HG03342 (cell line): ENCODE measurements at regions not wholly inside any gene's neighbourhood (a gene's known extent, or its start where the extent isn't known, plus 50 kb on each side); places are given as distances from the start of the nearest gene placed in this dataset.

Source experiments
- ATAC-seq: cut with Tn5 transposase; IDR thresholded peaks from one replicate; pipeline ENCODE4 v1.9.1; 2021; ENCODE audit warnings: mild to moderate bottlenecking, moderate library complexity; ENCODE audit not compliant: unreplicated experiment

DNA sequence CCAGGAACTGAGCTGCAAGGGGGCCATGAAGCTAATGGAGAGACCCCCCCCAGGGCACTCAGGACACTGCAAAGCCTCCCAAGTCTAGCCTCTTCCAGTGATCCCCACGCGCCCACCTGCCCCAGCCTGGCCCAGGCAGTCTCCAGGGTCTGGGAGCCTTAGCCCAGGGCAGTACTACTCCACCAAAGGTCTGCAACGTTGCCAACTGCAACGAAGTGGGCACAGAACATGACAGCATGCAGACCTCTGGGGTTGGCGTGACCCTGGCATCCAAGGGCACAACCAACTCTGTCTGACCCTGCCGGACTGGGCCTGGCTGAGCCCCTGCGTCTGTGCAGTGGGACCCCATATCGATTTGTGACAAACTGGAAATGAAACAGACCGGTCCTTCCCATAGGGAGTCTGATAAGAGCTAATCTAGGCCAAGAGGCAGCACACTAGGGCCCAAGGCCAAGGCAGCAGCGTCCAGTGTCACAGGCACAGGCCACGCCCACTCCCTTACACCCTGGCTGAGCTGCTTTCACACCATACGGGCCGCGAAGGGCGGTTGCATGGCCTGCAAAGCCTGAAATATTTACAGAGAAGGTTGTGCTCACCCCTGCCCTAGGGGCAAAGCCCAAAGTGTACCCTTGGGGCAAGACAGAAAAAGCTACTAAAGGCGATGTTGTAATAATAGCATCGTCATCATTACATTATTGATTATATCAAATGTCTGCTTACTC lies 76.7 kb downstream of the NCOR2 start:
- ATAC-seq, result no peak

DNA sequence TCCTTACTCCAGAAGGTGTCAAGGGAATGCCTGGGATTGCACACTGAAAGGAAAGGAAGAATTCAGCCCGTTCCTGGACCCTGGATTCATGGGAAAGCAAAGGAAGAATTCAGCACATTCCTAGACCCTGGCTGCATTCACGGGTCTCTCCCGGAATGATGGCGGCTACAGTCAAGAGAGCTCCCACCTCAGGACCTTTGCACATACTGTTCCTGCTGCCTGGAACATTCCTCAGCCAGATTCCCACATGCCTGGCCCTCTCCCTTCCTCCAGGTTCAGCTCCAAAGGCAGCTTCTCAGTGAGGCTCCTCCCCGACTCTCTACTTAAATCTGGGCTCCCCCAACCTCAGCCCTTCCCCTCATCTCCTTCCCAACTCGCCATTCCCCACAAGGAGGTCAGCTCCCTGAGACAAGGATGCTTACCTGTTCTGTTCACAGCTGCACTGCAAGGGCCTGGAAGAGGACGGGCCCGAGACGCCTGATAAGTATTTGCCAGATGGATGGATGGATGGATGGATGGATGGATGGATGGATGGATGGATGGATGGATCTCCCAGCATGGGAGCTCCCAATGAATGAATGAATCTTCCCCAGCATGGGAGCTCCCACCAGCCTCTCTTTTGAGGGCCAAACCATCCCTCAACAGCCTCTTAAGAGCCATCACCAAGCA lies 77.4 kb downstream of the NCOR2 start:
- ATAC-seq, result no peak

DNA sequence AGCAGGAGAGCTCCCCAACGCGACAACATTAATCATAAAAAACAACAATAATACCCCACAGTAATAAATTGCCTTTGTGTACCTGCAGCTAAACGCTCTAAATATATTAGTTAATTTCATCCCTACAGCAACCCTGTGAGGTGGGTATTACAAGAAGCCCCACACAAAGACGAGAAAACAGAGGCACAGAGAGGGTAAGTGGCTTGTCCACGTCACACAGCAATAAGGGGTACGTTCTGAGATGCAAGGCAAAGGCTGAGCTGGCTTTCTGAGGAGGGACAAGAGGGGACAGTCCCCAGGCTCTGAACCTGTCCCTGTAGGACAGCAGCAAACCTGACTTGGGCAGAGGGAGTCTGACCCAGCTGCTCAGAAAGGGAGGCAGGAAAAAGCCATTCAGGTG lies 78.2 kb downstream of the NCOR2 start:
- ATAC-seq, result no peak

DNA sequence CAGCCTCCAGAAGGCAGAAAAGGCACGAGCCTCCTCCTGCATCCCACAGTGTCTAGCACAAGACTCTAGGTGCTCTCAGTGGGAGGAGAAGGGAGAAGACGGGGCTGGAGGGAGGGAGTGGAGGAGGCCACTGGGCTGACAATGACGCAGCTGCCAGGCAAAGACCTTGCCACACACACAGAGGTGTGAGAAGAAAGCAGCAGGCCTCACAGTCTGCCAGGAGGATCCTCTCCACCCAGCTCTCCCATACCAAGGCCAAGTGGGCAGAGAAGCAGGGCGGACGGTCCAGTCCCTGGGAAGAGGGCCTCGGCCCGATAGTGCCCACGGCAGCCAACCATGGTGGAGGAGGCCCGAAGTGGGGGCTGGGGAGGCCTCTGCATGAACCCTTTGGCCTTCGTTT lies 78.9 kb downstream of the NCOR2 start:
- no peak for ATAC-seq

DNA sequence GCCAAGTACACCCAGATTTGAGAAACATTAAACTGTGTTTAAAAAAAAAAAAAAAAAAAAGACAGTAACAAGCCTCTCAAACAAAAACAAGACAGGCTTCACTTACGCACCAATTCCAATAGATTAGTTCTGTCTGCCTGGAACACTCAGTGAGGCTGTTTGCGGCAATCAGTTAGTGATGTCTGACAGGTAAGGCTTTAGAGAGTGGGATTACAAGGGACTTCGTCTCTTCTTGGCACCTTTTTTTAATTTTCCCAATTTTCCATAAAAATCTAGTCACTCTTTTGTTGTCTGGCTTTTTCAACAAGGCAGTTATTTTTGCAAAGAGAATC lies 79.6 kb downstream of the NCOR2 start:
- ATAC-seq, result no peak

DNA sequence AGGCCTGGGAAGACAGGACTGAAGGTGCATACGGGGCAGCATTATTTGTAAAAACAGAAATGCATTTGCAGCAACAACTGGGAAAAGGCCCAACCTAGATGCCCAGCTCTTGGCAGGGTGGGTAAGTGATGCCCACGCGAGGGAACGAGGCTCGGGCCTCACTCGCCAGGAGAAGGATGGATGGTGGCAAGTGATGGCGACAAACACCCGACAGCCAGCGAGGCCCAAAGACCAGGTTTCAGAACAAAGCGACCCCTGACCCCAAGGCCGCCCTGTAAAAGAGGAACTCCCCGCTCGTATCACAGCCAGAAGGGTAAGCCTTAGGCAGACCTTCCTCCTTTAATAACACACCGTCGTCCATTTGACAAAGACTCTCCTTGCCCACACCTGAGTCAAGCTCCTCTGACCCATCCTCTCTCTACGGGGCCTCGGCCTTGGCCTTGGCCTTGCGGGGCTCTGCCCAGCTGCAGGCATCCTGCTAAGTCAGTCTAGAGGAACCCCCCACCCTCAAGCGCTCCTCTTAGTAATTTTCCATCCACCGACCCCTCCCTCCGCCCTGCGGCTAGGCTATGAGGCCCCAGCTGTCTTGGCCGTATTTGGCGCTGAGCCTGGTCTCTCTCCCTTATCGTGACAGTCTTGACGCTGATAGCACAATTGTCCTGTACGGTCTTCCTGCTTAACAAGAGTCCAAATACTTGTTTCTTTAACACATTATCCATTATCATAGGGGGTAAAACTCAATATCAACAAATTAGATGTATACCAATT lies 80.2 kb downstream of the NCOR2 start:
- ATAC-seq, result no peak

DNA sequence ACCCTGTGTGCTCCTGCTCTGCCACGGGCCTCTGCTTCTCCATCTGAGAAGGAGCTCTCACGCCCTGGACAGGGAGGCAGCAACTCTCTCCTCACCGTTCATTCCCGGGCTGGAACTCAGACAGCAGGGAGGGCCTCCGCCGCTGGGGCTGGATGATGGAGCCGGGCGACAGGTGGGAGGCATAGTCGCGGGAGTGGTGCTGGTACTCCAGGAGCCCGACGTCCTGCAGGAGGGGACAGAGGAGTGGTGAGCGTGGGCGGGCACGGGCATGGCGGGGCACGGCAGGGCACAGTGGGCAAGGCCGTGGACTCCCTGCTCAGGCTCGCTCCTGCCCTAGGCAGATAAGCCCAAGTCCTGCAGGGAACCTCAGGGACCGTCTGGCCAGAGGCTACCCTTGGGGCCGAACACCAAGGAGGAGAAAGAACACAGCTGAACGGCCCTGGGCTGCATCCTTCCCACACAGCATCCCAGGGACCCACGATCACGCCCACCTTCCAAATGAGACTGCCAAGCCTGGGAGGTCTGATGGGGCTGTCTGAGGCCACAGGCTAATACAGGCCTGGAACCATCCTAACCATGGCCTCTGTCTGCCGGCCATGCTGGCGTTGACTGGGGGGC lies 81.0 kb downstream of the NCOR2 start:
- no peak for ATAC-seq

DNA sequence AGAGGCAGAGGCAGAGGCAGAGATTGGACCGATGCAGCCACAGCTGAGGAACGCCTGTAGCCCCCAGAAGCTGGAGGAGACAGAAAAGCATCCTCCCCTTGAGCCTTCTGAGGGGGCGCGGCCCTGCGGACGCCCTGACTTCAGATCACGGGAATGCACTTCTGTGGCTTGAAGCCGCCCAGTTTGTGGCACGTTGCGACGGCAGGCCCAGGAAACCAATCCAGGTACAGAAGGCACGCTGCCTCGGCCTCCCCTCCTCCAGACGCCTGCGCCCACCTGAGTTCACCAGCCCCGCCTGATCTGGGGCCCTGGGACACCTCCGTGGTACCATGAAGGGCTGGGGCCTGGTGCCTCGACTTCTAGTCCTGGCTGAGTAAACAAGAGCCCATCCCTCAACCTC lies 82.0 kb downstream of the NCOR2 start:
- ATAC-seq, result no peak

DNA sequence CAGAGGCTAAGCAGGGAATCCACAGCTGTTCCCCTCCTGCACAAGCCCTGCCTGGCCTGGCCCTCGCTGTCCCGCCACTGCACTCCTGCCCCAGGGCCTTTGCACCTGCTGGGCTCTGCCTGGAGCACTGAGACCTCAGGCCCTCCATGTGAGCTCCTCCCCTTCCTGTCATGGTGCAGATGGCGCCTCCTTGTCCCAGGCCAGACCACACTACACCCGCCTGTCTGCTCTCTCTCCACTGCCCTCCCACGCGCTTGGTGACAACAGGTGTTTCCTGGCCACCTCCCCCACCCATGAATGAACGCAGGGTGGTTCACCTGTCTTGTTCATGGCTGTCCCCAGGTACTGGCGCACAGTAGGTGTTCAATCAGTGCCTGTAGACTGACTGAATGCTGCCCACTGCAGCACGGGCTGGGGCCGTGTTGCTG lies 82.9 kb downstream of the NCOR2 start:
- ATAC-seq, result no peak

DNA sequence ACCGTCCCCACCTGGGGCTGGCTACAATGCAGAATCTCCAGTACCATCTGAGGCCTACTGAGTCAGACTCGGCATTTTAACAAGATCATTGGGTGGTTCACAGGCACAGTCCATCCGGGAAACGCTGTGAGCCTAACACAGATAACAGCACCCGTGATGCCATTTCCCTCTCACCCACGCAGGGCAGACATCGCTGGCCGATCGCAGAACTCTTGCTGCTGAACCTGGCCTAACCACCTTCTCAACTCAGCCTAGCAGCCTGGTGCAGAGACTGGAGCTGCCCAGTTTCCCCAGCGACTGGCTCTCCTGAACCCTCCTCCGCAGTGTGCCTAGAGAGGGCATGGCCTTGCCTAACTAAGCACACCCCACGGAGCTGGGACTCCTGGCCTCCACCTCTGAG lies 83.3 kb downstream of the NCOR2 start:
- ATAC-seq, result no peak

DNA sequence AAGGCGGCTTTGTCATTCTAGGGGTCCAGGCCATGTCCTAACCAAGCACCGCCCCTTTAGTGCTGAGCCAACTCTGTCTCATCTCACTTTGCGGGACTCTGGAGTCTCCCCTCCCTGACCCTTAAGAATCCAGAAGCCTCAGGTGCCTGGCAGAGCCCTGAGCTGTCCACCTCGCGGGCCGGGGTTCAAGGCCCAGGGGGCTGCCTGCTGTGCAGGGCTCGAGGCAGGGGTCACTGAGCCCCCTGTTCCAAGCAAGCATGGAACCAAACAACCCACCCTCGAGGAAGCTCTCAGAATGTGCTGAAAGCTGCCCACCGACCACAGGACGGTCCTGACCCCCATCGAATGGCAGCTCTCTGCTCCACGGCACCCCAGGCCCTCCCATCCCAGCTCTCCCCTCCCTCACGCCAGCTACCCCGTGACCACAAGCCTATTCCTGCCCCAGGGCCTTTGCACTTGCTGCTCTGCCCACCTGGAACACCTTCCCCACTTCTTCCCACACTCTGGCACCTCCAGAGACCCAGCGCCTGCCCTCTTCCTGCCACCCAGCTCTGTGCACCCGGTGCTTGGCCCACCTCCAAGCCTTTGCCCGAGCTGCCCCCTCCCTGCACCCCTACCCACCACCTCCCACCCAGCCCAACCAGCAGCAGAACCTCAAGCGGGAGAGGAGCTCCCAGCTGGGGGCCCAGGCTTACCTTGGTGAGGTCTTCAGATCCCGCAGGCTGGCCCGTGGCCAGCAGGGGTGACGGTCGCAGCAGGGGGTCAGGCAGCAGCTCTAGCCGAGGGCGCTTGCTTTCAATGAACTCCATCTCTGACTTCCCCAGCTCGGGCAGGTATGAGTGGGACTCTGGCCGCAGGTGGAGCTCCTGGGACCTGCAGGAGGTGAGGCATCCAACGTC lies 84.3 kb downstream of the NCOR2 start:
- no peak for ATAC-seq

DNA sequence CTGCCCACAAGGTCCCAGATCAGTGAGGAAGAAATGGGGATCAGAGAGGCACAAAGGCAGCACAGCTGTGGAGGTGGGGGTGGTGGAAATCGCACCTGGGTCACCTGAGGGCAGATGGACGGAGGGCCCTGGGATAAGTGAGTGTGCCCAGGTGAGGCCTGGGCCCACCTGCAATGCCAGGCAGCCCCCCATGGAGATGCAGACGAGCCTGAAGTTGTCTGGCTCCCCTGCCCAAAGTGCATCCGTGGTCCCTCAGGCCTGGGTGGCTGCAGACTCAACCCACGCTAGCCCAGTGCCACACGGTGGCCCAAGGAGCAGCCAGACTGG lies 84.9 kb downstream of the NCOR2 start:
- ATAC-seq, result no peak

DNA sequence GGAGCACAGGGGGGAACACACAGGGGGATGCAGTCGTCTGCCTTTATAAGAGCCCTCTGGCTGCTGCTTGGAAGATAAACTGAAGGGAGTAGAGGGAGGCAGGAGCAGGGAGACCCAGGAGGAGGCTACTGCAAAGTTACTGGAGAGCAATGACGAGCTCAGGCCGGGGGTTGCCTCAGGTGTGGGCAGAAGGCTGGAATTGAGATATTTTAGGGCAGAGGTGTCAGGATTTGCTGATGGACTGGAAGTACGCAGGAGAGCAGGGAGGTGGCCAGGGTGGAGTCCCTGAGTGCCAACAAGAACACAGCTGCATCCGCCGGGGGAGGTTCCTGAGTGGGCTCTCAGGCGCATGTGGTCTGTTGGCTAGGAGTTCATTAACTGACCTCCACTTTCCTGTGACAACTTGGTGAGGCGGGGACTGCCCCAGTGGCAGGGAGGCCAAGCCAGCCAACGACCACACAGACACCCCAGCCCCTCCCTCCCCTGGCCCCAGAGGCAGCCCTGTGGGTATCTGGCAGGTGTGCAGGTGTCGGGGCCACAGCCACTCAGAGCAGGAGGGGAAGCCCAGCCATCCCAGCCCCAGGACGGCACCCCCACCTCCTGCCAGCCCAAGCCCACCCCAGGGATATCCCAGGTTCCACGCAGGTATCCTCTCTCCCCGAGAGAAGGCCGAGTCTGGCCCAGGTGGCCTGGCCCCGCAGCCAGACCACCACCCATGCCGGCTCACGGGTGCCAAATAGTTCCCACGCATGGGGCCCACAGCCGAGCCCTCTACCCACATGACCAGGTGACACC lies 85.4 kb downstream of the NCOR2 start:
- no peak for ATAC-seq

DNA sequence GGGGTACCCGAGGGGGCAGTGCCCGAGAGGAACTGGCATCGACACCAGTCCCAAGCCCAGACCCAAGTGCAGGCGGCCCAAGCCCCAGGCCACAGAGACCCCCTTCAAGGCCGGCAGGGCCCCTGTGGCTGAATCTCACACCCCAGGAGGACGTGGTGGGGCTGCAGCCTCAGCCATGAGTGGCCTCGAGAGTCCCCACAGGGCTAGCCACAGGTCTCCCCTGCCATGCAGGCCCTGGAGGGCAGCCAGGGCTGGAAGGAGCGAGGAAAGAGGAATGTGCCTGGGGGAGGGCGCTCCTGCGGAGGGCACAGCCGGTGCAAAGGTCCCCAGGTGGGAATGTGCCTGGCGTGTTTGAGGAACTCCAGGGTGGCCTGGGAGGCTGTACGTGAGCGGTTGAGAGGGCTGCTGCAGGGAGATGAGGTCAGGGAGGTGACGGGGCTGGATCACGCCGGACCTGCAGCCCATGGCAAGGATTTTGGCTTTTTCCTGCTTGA lies 86.1 kb downstream of the NCOR2 start:
- no peak for ATAC-seq

DNA sequence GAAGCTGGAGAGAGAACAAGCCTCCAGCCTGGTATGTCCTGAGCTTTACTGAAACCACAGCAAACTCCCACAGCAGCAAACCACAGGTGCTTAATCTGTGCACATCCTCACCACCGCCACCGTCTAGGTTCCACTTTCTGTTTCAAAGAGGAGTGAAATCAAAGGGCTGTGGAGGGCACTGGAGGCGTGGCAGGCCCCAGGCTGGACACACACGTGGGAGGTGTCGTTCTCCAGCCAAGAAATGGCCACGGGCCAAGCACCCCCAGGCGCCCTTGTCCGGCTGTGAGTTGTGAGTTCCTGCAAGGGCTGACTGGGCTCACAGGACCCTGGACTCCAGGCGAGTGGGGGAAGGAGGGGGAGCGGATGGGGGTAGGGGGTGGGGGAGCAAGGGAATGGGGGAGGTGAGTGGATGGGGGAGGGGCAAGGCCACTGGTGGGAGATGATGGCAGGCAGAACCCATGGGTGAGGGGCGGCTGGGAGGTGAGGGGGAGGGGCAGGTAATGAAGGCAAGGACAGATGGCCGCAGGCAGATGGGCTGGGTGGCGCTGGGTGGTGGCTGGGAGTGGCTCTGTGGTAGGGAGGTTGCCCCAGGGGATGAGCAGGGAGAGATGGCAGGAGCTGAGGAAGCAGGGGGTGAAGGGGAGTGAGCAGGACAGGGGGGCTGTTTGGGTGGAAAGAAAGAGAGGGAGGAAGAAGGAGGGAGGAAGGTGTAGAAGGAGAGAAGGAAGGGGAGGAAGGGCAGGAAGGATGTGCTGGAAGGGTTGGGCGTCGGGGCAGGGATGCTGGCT lies 86.7 kb downstream of the NCOR2 start:
- ATAC-seq, result peak; percentile 75

DNA sequence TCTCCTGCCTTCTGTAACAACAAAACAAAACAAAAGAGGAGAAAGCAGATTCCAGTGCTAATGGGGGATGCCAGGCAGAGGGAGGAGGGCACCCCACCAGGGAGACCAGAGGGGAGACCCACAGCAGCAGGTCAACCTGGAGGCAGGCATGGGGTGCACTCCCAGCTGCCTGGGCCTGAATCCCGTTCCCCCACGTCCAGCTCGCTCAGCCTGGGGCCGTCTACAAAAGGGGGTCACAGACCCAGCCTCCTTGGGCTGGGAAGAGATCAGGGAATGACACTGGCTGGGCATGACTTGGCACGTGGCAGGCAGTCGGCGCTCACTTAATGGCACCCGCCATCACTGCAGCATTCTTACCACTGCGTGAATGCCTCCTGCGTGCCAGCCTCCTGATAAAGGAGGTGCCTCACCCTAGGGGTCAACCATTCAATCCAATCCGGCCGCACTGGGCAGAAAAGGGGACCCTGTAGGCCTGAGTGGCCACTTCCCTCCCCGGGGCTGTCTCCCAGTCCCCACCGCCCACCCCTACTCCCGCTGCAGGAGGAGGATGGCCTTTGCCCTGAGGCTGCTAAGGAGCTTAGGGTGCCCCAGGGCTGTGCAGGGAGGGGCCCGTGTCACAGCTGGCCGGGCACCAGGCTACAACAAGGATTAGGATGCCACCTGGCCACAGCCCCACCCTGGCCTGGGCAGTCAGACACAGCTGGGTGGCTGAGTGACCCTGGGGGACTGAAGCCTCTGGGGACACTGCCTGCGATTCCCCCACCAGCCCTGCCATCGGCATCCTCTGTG lies 87.5 kb downstream of the NCOR2 start:
- ATAC-seq, result peak; percentile 33

DNA sequence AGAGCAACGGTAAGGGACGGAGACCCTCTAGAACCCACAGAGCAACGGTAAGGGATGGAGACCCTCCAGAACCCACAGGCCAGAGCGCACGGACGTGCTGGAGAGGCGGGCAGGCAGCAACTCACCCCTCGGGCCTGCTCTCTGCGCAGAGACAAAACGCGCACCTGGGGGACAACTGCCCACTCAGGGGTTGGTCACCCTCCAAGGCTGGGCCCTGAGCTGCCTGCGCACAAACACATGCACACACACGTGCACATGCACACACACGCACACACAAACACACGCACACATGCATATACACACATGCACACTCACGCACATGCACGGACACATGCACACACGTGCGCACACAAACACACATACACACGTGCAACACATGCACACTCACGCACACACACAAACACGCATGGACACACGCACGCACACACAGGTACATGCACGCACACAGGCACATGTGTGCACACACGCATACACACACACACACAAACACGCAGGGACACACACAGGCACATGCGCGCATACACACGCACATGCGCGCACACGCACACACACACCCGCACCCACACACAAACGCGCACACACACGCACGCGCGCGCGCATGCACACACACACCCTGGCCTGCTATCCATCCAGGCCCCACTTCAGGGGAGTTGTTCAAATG lies 88.3 kb downstream of the NCOR2 start:
- ATAC-seq, result no peak

DNA sequence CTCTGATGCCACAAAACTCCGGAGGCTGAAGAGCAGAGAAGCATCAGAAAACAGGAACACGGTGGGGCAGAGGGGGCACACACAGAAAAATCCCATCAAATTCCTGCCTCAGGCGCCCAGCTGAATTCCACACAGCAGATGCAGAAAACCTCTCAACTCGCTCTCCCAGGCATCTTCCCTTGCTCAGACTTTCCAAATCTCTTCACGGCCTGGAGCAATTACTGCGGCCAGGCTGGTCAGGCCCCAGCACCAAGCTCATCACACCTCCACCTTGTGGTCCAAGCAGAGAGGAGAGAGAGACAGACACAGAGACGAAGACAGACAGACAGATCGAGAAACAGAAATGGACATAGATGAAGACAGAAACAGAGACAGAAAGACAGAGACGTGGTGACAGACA lies 89.0 kb downstream of the NCOR2 start:
- ATAC-seq, result no peak
